ENCODE measurements at regions not wholly inside any gene's neighbourhood (a gene's known extent, or its start where the extent isn't known, plus 50 kb on each side); places are given as distances from the start of the nearest gene placed in this dataset.

DNA sequence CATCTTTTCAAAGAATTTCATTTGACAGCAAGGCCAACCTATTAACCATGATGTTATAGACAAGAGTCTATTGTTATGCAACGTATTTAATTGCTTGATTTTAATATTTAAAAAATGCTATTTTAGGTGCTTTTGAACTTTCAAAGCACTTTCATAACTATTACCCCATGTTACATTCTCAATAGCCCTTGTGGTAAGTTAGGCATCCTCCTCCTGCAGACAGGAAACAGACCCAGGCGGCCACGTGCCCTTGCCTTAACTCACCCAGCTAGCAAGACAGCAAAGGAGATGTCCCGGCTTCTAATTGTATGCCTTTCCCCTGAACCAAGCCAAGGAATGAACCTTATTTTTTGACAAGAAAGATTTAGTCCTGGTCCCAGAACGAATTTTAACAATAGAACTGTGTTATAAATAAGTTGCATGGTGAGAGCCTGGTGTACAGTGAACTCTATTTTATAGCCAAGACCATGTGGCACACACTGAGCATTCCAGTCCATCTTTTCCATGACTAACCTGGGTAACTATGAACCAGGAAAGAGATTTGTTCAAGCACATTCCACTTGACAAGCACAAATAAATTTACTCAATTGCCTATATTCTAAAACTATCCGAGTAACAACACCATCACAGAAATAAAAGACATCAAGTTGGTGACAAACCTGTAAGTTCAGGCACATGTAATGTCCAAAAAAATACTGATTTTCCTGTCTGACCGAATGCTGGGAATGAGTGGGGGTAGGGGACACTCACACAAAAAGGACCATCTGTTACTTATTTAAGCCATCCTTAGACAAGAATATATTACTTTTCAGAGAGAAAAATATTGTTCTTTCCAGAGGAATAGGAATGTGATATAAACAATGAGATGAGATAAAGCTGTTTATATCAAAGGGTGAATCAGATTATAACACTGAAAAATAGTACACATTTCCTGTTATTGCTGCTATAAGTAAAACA lies 163.0 kb downstream of the EFNB2 start:
- no peak for DNase-seq (ENCODE audit: low read depth)
- H3K4me3 ChIP-seq (ENCODE audit: low read length) = no peak overlapping the region
- TF ChIP-seq, protein P1, sequence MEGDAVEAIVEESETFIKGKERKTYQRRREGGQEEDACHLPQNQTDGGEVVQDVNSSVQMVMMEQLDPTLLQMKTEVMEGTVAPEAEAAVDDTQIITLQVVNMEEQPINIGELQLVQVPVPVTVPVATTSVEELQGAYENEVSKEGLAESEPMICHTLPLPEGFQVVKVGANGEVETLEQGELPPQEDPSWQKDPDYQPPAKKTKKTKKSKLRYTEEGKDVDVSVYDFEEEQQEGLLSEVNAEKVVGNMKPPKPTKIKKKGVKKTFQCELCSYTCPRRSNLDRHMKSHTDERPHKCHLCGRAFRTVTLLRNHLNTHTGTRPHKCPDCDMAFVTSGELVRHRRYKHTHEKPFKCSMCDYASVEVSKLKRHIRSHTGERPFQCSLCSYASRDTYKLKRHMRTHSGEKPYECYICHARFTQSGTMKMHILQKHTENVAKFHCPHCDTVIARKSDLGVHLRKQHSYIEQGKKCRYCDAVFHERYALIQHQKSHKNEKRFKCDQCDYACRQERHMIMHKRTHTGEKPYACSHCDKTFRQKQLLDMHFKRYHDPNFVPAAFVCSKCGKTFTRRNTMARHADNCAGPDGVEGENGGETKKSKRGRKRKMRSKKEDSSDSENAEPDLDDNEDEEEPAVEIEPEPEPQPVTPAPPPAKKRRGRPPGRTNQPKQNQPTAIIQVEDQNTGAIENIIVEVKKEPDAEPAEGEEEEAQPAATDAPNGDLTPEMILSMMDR (conservative IDR thresholded peaks at IDR 0.05; ENCODE audit: low read depth, low read length) = no peak

DNA sequence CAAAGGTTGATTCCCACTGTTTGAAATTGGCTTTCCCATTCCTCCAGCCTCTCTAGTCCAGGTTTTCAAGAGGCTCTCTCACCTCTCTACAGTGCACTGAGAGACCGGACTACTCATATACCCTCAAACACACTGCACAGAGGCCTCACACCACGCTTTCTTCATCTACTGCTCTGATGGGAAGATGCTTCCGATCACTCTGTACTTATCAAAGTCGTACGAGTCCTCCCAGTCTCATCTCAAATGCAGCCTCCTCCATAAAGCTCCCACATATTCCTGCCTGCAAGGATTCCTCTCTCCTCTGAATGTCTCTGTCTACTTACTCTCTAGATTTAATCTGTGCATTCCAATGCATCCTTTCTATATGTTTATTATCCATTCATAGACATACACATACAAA lies 164.4 kb downstream of the EFNB2 start:
- TF ChIP-seq, protein P1 (conservative IDR thresholded peaks at IDR 0.05; ENCODE audit: low read depth, low read length) = no peak
- DNase-seq (ENCODE audit: low read depth) = no peak
- no peak overlapping the region for H3K4me3 ChIP-seq (ENCODE audit: low read length)

DNA sequence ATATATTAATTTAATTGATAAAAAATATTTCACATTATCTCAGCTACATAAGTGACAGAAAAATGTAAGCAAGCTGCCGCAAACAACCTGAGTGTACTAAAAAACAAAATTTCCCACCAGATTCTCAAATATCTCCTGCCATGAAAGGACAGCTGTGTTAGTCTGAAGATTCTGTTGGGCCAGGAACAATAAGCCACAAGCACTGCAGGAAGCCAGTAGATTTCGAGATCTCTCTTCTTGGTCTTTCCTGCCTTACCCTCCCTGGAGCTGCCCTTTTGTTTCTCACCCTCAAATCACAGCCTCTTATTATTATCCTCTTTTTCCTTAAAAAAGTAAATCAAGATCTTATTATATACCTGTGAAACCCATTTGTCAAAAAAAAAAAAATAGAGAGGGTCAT lies 165.6 kb downstream of the EFNB2 start:
- TF ChIP-seq, protein P1 (conservative IDR thresholded peaks at IDR 0.05; ENCODE audit: low read depth, low read length) = no peak
- H3K4me3 ChIP-seq (ENCODE audit: low read length) = no peak overlapping the region
- no peak for DNase-seq (ENCODE audit: low read depth)

DNA sequence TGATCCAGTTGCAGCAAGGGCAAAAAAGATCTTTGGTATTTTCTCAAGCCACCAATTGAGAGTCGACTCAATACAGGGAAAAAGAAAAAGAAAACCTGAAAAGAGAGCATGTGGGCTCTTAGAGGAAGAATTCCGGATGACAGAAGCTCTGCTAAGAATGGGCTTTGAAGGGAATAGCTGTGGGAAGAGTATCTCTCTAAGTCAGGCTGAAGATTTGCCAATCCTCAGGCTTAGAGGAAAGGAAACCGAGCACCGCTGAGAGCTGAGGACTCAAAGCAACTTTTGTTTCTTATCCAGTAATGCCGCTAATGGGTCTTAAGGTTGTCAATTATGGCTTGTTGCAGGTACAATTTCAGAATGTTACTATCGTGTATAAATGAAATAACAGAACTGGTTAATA lies 166.4 kb downstream of the EFNB2 start:
- no peak overlapping the region for H3K4me3 ChIP-seq (ENCODE audit: low read length)
- TF ChIP-seq, protein P1 (conservative IDR thresholded peaks at IDR 0.05; ENCODE audit: low read depth, low read length) = no peak
- DNase-seq (ENCODE audit: low read depth) = no peak

DNA sequence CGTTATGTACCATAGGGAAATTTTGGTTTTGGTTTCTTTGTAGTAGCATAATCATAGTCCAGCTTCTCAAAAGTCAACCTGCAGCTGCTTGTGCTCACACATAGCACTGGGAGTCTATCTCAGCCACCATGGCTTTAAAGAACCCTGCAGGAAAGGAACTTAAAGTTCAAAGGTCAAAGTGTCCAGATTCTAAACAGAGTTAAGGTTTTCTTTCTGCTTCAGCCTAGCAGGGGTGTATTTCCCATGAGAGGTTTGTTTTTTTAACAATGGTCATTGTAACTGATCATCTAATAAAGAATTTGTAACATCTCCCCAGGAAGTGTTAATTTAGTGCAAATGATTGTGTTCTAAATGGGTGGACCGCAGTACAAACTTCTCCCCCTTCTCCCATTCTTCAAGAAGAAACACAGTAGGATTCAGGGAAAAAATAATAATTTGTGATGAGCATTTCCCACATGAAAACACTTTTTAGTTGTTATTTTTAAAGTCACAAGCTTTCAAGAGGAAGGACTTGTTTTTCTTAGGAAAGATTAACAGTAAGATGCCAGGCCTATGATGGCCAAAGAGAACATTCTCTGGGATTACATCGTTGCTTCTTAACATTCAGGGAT lies 168.0 kb downstream of the EFNB2 start:
- TF ChIP-seq, protein P1 (conservative IDR thresholded peaks at IDR 0.05; ENCODE audit: low read depth, low read length) = no peak
- DNase-seq (ENCODE audit: low read depth) = no peak
- H3K4me3 ChIP-seq (ENCODE audit: low read length) = no peak overlapping the region

DNA sequence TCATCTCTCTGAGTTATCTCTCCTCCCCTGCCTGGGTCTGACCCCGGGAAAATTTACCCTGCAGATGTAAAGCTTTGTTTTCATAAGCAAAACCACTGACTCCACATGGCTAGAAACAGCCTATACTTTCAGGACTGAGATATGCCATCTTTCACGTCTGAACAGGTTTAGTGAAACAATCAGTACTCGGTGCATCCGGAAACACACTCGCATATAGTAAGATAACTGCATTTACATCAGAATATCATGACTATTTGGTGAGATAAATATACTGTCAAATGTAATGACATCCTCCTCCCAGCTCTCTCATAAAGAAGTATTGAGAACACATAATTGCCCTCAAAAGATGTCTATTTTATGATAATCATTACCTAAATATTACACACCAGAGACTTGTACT lies 172.8 kb downstream of the EFNB2 start:
- TF ChIP-seq, protein P1 (conservative IDR thresholded peaks at IDR 0.05; ENCODE audit: low read depth, low read length) = no peak
- no peak for DNase-seq (ENCODE audit: low read depth)
- no peak overlapping the region for H3K4me3 ChIP-seq (ENCODE audit: low read length)

All from retinal pigment epithelial cell (primary cell).